Panc1 (cell line): ENCODE measurements at regions not wholly inside any gene's neighbourhood (a gene's known extent, or its start where the extent isn't known, plus 50 kb on each side); places are given as distances from the start of the nearest gene placed in this dataset.

Experiments
- ATAC-seq: fragments of 200-7000 bp; cut with Tn5 transposase; 2 replicates; pipeline ENCODE4 v1.9.1; 2020; ENCODE audit warnings: mild to moderate bottlenecking, moderate library complexity
- BruUV-seq: library from RNA; stranded (reverse); fragments of 400-500 nt; replicated peaks from 2 replicates; lab custom pipeline; 2021; lab: Mats Ljungman, UMichigan
- CTCF ChIA-PET: fragments of 300-600 bp; sonication (Branson Sonifier 250); formaldehyde crosslinking; loops from one replicate; lab custom pipeline; 2022; ENCODE audit warnings: antibody characterized with exemption; lab: Charles Lee
- POLR2A ChIA-PET: fragments of 300-600 bp; sonication (Branson Sonifier 250); formaldehyde crosslinking; loops from one replicate; lab custom pipeline; 2022; ENCODE audit warnings: antibody characterized with exemption; lab: Charles Lee
- DNase-seq: peaks from one replicate; pipeline ENCODE4 v3.0.0-alpha.2; 2010; ENCODE audit warnings: low read depth, low spot score
- H3K27ac ChIP-seq: 2 replicates; pipeline ENCODE4 v1.5.1; 2011; ENCODE audit warnings: mild to moderate bottlenecking, low read length, inconsistent platforms
- H3K27me3 ChIP-seq: fragments of 200-500 bp; sonication (Bioruptor generic); 2 replicates; pipeline ENCODE4 v1.6.0; 2014; ENCODE audit warnings: low read length, inconsistent platforms; ENCODE audit not compliant: control insufficient read depth, insufficient read depth
- H3K36me3 ChIP-seq: fragments of 200-500 bp; sonication (Bioruptor generic); 2 replicates; pipeline ENCODE4 v1.5.1; 2014; ENCODE audit warnings: inconsistent platforms, mild to moderate bottlenecking, low read length, moderate library complexity; ENCODE audit not compliant: control insufficient read depth, insufficient read depth
- H3K4me1 ChIP-seq: 2 replicates; pipeline ENCODE4 v1.5.1; 2011; ENCODE audit warnings: inconsistent platforms, mild to moderate bottlenecking, low read length, moderate library complexity; ENCODE audit not compliant: control insufficient read depth, insufficient read depth
- H3K4me3 ChIP-seq, 2 experiments: 2 replicates each; pipeline ENCODE4 v1.5.1; 2011 to 2012; ENCODE audit warnings: low read depth in 2 of 2, low read length in 2 of 2, mild to moderate bottlenecking in 2 of 2, inconsistent platforms in 1 of 2, moderate library complexity in 1 of 2
- H3K9me3 ChIP-seq: fragments of 200-500 bp; sonication (Bioruptor generic); 2 replicates; pipeline ENCODE4 v1.5.1; 2014; ENCODE audit warnings: low read depth, mild to moderate bottlenecking, inconsistent platforms, low read length, moderate library complexity; ENCODE audit not compliant: control insufficient read depth, insufficient read depth
- POLR2AphosphoS5 ChIP-seq: IDR thresholded peaks from 2 replicates; pipeline ENCODE4 v1.6.1; 2012; ENCODE audit warnings: mild to moderate bottlenecking, low read depth, low read length, moderate library complexity
- SIN3A ChIP-seq: IDR thresholded peaks from 2 replicates; pipeline ENCODE4 v1.6.1; 2012; ENCODE audit warnings: low read depth, mild to moderate bottlenecking, low read length, moderate library complexity, borderline replicate concordance; ENCODE audit not compliant: insufficient read depth
- TCF7L2 ChIP-seq: IDR thresholded peaks from 2 replicates; pipeline ENCODE4 v1.6.1; 2011; ENCODE audit warnings: mild to moderate bottlenecking, low read depth, low read length, inconsistent platforms
- in situ Hi-C: cut with HindIII; loops from 2 replicates; pipeline ENCODE4 v1.10.0; 2016; ENCODE audit warnings: low sequenced_read_pairs, low pct_unique_long_range_greater_than_20kb
- intact Hi-C: fragments of 100-400 bp; cut with micrococcal nuclease; formaldehyde crosslinking; loops from one replicate; pipeline ENCODE4 v1.10.0; 2022; ENCODE audit not compliant: unreplicated experiment
- TF ChIP-seq, protein P1 (sequence below): fragments of 450-650 bp; IDR thresholded peaks from 2 replicates; pipeline ENCODE4 v1.5.1; 2017; ENCODE audit warnings: mild to moderate bottlenecking
- TF ChIP-seq, protein P2 (sequence below), 2 experiments: IDR thresholded peaks; 2 replicates each; pipeline ENCODE4 v1.6.1; 2011 to 2012; ENCODE audit warnings: low read depth in 2 of 2, control low read depth in 1 of 2, low read length in 1 of 2, mild to moderate bottlenecking in 1 of 2, moderate library complexity in 1 of 2; ENCODE audit not compliant: insufficient read depth in 1 of 2

DNA sequence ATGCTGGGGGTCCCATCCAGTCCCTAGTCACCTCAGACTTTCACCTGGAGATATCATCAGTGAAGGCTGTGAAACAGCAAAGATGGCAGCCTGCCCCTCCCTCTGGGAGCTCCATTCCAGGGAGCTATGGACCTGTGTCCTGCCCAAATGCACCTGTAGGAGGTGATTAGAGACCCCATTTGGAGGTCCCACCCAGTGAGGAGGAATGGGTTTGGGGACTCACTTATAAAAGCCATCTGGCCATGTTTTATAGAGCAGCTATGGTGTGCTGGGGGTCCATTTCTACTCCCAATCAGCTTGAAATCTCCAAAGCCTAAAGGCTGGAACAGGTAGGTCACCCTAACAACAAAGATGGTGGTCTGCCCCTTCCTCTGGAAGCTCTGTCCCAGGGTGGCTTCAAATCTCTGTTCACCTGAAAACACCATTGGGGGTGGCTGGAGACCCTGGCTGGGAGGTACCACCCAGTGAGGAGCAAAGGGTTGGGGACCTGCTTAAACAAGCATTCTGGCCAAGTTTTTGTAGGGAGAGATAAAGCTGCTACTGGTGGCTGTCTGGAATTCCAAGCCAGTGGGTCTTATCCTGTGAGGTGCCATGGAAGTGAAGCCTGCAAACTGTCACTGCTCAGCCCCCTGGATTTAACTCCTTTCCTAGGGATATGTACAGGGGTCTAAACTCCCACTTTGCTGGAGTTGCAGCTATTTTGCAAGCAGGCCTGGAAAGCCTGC lies 182.3 kb downstream of the RASSF9 start:
- no peaks in the 10 kb centered on the region for H3K36me3 ChIP-seq
- intact Hi-C loops: no loop called here
- no peak for DNase-seq
- no peaks in the 10 kb centered on the region for H3K4me1 ChIP-seq
- no peaks in the 10 kb centered on the region for H3K27me3 ChIP-seq
- no peak overlapping the region for H3K4me3 ChIP-seq
- TF ChIP-seq SIN3A (no peak), POLR2AphosphoS5 (no peak), TCF7L2 (no peak)
- TF ChIP-seq, protein P1, sequence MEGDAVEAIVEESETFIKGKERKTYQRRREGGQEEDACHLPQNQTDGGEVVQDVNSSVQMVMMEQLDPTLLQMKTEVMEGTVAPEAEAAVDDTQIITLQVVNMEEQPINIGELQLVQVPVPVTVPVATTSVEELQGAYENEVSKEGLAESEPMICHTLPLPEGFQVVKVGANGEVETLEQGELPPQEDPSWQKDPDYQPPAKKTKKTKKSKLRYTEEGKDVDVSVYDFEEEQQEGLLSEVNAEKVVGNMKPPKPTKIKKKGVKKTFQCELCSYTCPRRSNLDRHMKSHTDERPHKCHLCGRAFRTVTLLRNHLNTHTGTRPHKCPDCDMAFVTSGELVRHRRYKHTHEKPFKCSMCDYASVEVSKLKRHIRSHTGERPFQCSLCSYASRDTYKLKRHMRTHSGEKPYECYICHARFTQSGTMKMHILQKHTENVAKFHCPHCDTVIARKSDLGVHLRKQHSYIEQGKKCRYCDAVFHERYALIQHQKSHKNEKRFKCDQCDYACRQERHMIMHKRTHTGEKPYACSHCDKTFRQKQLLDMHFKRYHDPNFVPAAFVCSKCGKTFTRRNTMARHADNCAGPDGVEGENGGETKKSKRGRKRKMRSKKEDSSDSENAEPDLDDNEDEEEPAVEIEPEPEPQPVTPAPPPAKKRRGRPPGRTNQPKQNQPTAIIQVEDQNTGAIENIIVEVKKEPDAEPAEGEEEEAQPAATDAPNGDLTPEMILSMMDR: no peak
- TF ChIP-seq, protein P2, sequence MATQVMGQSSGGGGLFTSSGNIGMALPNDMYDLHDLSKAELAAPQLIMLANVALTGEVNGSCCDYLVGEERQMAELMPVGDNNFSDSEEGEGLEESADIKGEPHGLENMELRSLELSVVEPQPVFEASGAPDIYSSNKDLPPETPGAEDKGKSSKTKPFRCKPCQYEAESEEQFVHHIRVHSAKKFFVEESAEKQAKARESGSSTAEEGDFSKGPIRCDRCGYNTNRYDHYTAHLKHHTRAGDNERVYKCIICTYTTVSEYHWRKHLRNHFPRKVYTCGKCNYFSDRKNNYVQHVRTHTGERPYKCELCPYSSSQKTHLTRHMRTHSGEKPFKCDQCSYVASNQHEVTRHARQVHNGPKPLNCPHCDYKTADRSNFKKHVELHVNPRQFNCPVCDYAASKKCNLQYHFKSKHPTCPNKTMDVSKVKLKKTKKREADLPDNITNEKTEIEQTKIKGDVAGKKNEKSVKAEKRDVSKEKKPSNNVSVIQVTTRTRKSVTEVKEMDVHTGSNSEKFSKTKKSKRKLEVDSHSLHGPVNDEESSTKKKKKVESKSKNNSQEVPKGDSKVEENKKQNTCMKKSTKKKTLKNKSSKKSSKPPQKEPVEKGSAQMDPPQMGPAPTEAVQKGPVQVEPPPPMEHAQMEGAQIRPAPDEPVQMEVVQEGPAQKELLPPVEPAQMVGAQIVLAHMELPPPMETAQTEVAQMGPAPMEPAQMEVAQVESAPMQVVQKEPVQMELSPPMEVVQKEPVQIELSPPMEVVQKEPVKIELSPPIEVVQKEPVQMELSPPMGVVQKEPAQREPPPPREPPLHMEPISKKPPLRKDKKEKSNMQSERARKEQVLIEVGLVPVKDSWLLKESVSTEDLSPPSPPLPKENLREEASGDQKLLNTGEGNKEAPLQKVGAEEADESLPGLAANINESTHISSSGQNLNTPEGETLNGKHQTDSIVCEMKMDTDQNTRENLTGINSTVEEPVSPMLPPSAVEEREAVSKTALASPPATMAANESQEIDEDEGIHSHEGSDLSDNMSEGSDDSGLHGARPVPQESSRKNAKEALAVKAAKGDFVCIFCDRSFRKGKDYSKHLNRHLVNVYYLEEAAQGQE (IDR thresholded peaks at IDR 0.05; ENCODE audit: insufficient read depth in 1 of 2, low read depth in 2 of 2, low read length in 1 of 2): no peak
- H3K9me3 ChIP-seq: 0 out of 2 replicates have a peak, but pooled peaks cover 3% of the 10 kb centered on the region
- ATAC-seq: no peak
- no peak overlapping the region for H3K27ac ChIP-seq
- in situ Hi-C loops: no loop called here
- no TSS peak for BruUV-seq
- ChIA-PET CTCF (no interaction called here), POLR2A (no interaction called here)

DNA sequence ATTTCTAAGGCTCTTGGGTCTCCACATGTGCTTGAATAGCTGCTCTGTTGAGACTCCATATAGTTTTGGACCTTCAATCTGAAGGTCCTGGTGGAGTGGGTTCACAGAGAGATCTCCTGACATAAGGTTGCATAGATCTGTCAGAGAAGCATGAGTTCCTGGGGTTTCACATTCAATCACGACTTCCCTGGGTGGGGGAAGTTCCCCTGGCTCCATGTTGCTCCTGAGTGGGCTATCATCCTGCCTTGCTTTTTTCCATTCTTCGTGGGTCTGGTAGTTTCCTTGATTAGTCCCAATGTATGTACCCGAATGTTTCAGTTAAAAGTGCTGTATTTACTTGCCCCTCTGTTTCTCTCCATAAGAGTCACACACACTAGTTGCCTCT lies 181.8 kb downstream of the RASSF9 start:
- in situ Hi-C loops: no loop called here

More for the DNA sequence above, 181.8 kb downstream of the RASSF9 start:
- ChIA-PET POLR2A (no interaction called here), CTCF (no interaction called here)
- DNase-seq (no peak), ATAC-seq (no peak)
- TF ChIP-seq POLR2AphosphoS5 (no peak), TCF7L2 (no peak), SIN3A (no peak)
- TF ChIP-seq, protein P2 (IDR thresholded peaks at IDR 0.05; ENCODE audit: insufficient read depth in 1 of 2, low read depth in 2 of 2, low read length in 1 of 2): no peak
- TF ChIP-seq, protein P1: no peak
- Histone ChIP-seq H3K9me3 (0 out of 2 replicates have a peak, but pooled peaks cover 3% of the 10 kb centered on the region), H3K4me3 (no peak overlapping the region), H3K4me1 (no peaks in the 10 kb centered on the region), H3K27ac (no peak overlapping the region), H3K27me3 (no peaks in the 10 kb centered on the region), H3K36me3 (no peaks in the 10 kb centered on the region)
- BruUV-seq: no TSS peak
- intact Hi-C loops: no loop called here
